H1 (cell line): ENCODE measurements at regions not wholly inside any gene's neighbourhood (a gene's known extent, or its start where the extent isn't known, plus 50 kb on each side); places are given as distances from the start of the nearest gene placed in this dataset.
"Not testable (repeated sequence)": the region's sequence is repeated elsewhere in the genome, so short reads cannot be mapped to it uniquely, and the experiment has no call there.

Source experiments
- BRCA1 ChIP-seq: IDR thresholded peaks from 2 replicates; pipeline ENCODE4 v1.6.1; 2012; ENCODE audit warnings: low read depth, low read length, improper control_type of control experiment
- EP300 ChIP-seq, 2 experiments: IDR thresholded peaks; 1 replicate in 1 of 2; 2 replicates in 1 of 2; pipeline ENCODE4 v1.6.1; 2011 to 2012; ENCODE audit warnings: low read depth in 2 of 2, low read length in 2 of 2, mild to moderate bottlenecking in 2 of 2, borderline replicate concordance in 1 of 2, inconsistent platforms in 1 of 2, moderate library complexity in 1 of 2
- EZH2 ChIP-seq: fragments of 200-600 bp; sonication (generic); IDR thresholded peaks from 2 replicates; pipeline ENCODE4 v1.7.1; 2012; ENCODE audit warnings: low read depth, mild to moderate bottlenecking, moderate library complexity, low read length, inconsistent platforms; ENCODE audit not compliant: severe bottlenecking
- HDAC2 ChIP-seq, 2 experiments: fragments of 300-600 bp in 1 of 2; sonication (generic) in 1 of 2; IDR thresholded peaks; 2 replicates each; pipeline ENCODE4 v1.6.1; 2011 to 2012; ENCODE audit warnings: low read depth in 2 of 2, low read length in 2 of 2, mild to moderate bottlenecking in 2 of 2, moderate library complexity in 2 of 2, borderline replicate concordance in 1 of 2, inconsistent platforms in 1 of 2
- NRF1 ChIP-seq: IDR thresholded peaks from 2 replicates; pipeline ENCODE4 v1.6.1; 2011; ENCODE audit warnings: mild to moderate bottlenecking, low read depth, low read length, improper control_type of control experiment
- RNF2 ChIP-seq: fragments of 200-900, 300-1000 bp; sonication (generic); IDR thresholded peaks from 2 replicates; pipeline ENCODE4 v1.7.1; 2016; ENCODE audit warnings: borderline replicate concordance, low read depth, mild to moderate bottlenecking, antibody characterized with exemption, low read length; ENCODE audit not compliant: poor library complexity, severe bottlenecking; ENCODE audit errors: missing control alignments
- SP1 ChIP-seq: IDR thresholded peaks from 2 replicates; pipeline ENCODE4 v1.6.1; 2011; ENCODE audit warnings: low read depth, low read length
- TF ChIP-seq, protein P1 (sequence below), 3 experiments: IDR thresholded peaks; 1 replicate in 2 of 3; 2 replicates in 1 of 3; pipeline versions ENCODE4 v1.5.1 to v1.6.1; 2011; ENCODE audit warnings: low read length in 3 of 3, mild to moderate bottlenecking in 3 of 3, inconsistent platforms in 2 of 3, low read depth in 1 of 3, moderate library complexity in 1 of 3; ENCODE audit not compliant: insufficient read depth in 1 of 3; ENCODE audit errors: control extremely low read depth in 1 of 3
- TF ChIP-seq, protein P2 (sequence below): IDR thresholded peaks from 2 replicates; pipeline ENCODE4 v1.6.1; 2011; ENCODE audit warnings: low read depth, mild to moderate bottlenecking, low read length; ENCODE audit not compliant: insufficient read depth
- TF ChIP-seq, protein P3 (sequence below): IDR thresholded peaks from 2 replicates; pipeline ENCODE4 v1.6.1; 2012; ENCODE audit warnings: inconsistent platforms

- TF ChIP-seq, protein P1, sequence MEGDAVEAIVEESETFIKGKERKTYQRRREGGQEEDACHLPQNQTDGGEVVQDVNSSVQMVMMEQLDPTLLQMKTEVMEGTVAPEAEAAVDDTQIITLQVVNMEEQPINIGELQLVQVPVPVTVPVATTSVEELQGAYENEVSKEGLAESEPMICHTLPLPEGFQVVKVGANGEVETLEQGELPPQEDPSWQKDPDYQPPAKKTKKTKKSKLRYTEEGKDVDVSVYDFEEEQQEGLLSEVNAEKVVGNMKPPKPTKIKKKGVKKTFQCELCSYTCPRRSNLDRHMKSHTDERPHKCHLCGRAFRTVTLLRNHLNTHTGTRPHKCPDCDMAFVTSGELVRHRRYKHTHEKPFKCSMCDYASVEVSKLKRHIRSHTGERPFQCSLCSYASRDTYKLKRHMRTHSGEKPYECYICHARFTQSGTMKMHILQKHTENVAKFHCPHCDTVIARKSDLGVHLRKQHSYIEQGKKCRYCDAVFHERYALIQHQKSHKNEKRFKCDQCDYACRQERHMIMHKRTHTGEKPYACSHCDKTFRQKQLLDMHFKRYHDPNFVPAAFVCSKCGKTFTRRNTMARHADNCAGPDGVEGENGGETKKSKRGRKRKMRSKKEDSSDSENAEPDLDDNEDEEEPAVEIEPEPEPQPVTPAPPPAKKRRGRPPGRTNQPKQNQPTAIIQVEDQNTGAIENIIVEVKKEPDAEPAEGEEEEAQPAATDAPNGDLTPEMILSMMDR (IDR thresholded peaks at IDR 0.05; ENCODE audit: control extremely low read depth in 1 of 3, insufficient read depth in 1 of 3, low read depth in 1 of 3, low read length in 3 of 3) = not testable (repeated sequence)
- TF ChIP-seq, protein P2, sequence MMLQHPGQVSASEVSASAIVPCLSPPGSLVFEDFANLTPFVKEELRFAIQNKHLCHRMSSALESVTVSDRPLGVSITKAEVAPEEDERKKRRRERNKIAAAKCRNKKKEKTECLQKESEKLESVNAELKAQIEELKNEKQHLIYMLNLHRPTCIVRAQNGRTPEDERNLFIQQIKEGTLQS = not testable (repeated sequence)
- not testable (repeated sequence) for TF ChIP-seq BRCA1; EP300 (IDR thresholded peaks at IDR 0.05; ENCODE audit: borderline replicate concordance in 1 of 2, low read depth in 2 of 2, low read length in 2 of 2); NRF1; SP1; RNF2; EZH2; HDAC2 (IDR thresholded peaks at IDR 0.05; ENCODE audit: borderline replicate concordance in 1 of 2, low read depth in 2 of 2, low read length in 2 of 2)
- TF ChIP-seq, protein P3, sequence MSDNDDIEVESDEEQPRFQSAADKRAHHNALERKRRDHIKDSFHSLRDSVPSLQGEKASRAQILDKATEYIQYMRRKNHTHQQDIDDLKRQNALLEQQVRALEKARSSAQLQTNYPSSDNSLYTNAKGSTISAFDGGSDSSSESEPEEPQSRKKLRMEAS = not testable (repeated sequence)
These were observed 327.4 kb upstream of the PLGLB1 start for GRCh38 chr2:87349006-87349405.
